Activated CD8-positive, alpha-beta memory T cell treated with anti-CD3 and anti-CD28 coated beads, Interleukin-2, amount 50 U/mL, for 24 hours (primary cell): ENCODE measurements at regions not wholly inside any gene's neighbourhood (a gene's known extent, or its start where the extent isn't known, plus 50 kb on each side); places are given as distances from the start of the nearest gene placed in this dataset.

Experiments used
- DNase-seq: peaks from one replicate; pipeline ENCODE4 v3.0.0-alpha.2; 2020; ENCODE audit errors: extremely low read depth

- DNase-seq: no peak
Measured at GRCh38 chr7:67553378-67553777, 556.7 kb downstream of the TYW1 start.

GRCh38 chr7:67554986-67555385, 558.4 kb downstream of the TYW1 start:
- DNase-seq: no peak

DNA sequence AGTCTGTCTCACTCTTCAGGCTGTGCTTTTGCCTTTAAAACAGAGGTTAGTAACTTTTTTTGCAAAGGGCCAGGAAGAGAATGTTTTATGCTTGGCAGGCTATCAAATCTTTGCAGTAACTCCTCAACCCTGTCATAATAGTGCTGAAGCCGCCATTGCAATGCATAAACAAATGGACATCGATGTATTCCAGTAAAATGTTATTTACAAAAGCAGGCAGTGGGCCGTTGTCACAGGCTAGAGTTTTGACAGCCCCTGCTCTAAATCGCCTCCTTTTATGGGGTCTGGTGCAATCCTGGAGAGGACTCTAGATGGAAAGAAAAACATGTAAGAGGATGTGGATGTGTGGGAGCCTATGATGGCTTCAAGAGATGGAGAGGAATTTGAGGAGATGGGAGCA, 568.3 kb downstream of the TYW1 start:
- DNase-seq: no peak

DNA sequence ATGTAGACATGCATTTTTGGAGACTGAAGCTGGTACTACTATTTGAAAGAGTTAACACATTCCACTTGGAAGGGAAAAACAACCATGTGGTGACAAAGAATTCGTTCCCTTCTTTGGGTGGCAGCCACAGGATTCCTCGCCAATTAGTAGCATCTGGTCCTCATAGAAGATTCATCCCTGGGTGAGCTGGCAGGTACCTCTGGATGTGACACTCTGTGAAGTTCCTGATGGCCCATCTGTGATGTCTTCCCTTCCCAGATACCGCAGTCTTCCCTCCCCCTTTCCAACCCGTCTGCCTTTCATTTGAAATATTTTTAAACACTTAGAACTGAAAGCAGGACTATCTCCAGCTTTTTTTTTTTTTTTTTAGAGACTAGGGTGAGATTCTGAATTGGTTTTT, 569.5 kb downstream of the TYW1 start:
- DNase-seq: no peak

DNA sequence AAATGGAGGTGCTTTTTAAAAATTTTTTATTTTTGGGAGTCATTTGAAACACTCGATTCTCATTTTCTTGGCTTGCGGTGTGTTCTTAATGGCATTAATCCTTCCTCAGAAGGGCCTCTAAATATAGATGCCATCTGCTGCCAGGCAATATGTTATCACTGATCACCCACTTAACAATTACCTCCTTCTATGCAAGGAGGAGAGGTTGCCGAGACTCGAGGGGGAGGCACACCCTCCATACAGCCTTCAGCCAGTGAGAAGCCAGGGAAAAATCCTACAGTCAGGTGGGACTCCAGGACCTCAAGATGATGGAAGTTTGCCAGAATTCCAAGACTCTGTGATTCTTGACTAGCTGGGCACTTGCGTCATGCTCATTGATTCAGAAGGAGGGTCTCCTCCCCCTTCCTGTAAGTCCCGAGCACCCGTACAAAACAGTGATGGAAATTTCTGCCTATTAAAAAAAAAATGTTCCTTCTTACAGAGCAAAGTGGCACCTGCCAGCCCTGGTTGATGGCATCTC, 574.5 kb downstream of the TYW1 start:
- DNase-seq: no peak

DNA sequence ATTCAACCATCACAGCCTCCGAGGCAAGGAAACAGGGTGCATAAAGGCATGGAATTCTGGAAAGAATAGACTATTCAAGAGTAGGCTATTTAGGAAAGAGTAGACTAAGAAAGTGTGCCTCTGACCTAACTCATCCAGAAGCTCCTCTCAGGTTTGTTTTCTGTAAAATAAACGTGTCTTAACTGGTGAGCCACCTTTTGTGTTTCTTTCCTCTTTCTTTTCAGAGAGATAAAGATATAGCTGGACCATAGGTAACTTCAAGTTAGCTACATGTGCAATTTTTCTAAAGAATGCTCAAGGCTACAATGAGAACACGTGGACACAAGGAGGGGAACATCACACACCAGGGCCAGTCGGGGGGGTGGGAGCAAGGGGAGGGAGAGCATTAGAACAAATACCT, 577.0 kb downstream of the TYW1 start:
- no peak for DNase-seq

- no peak for DNase-seq
Measured at GRCh38 chr7:67588631-67589030, 592.0 kb downstream of the TYW1 start.

GRCh38 chr7:67589183-67589582, 592.5 kb downstream of the TYW1 start:
- no peak for DNase-seq

- DNase-seq: no peak
Measured at GRCh38 chr7:67590649-67591048, 594.0 kb downstream of the TYW1 start.

DNA sequence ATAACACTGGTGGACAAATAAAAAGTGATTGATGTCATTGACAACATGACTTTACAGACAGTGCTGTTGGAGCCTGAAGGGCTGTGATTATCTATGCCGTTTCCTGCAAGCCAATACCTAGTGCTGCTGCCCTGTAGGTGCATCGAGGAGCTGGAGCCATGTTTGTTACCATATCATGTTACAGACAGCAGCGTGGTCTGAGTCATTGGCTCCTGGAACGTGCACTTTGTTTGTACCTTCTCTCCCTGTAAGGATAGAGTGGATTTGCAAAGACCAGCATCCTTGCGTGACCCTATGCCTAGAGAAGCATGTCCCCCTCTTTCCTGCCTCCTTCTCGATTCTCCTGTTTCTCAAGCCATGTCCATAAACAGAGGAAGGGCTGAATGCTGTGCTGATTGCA, 597.2 kb downstream of the TYW1 start:
- no peak for DNase-seq

GRCh38 chr7:67595431-67596180, 599.0 kb downstream of the TYW1 start:
- DNase-seq: no peak

GRCh38 chr7:67597161-67597560, 600.5 kb downstream of the TYW1 start:
- no peak for DNase-seq

DNA sequence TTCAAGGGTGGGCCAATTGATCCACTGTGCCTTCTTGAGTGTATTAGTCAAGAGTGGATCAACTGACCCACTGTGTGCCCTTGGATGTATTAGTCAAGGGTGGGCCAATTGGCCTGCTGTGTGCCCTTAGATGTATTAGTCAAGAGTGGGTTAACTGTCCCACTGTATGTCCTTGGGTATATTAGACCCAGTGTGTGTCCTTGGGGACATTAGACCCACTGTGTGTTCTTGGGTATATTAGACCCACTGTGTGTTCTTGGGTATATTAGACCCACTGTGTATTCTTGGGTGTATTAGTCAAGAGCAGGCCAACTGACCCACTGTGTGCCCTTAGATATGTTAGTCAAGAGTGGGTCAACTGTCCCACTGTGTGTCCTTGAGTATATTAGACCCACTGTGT, 601.8 kb downstream of the TYW1 start:
- no peak for DNase-seq

- no peak for DNase-seq
Measured at GRCh38 chr7:67599331-67600062, 602.9 kb downstream of the TYW1 start.

DNA sequence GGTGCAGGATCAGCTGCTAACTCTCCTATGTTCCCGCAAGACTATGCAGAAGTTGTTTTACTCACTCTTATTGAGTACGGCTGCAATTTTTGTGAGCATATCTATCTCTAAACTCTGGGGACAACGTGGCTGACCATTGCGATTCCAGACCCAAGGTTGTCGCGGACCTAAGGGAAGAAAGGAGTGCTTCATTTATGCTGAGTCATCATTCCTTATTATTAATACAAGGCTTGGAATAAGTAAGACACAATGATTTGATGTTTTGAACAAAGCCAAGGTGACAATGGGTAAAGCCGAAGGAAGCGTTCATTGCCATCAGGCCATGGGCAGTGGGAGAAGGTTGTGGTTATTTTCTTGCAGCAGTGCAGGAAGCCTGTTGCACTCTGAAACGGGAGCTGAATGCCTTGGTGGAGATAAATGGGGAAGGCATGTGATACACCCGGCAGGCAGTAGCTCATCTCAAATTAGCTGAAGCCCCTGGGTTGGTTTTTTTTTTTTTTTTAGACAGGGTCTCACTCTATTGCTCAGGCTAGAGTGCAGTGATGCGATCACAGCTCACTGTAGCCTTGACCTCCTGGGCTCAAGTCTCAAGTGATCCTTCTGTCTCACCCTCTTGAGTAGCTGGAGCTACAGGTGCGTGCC, 605.7 kb downstream of the TYW1 start:
- no peak for DNase-seq

DNA sequence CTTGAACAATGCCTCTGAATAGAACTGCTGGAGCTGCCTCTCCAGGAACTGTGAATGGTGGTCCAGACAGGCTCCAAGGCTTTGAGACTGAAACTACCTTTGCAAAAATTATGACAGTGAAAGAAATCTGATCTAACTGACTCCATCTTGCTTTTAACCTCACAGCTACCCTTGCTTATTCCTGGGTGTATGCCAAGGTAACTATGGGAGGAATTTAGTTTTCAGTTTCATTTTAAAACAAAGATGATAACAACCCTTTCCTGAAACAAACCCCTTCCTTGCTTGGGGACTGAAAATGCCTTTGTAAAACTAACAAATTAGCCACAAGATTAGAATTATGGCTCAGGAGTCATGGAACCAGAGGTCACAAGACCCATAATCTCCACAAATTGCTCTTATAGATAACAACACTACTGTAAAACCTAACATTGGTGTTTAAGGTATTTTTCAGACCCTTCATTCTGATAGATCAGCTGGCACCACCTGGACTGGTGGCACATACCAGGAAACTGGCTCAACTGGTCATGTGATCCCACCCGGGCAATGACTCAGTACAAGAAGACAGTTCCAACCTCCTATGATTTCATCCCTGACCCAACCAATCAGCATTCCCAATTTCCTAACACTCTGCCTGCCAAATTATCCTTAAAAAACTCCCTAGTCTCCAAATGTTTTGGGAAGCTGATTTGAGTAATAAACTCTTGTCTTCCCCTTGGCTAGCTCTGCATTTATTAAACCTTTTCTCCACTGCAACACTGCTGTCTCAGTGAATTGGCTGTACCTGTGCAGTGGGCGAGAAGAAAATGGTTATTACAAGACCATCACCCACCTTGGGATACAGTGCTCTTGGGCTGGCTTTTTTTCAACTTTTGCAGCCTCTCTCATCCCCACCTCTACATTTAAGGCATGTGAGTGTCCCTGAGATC, 608.1 kb downstream of the TYW1 start:
- DNase-seq: no peak

DNA sequence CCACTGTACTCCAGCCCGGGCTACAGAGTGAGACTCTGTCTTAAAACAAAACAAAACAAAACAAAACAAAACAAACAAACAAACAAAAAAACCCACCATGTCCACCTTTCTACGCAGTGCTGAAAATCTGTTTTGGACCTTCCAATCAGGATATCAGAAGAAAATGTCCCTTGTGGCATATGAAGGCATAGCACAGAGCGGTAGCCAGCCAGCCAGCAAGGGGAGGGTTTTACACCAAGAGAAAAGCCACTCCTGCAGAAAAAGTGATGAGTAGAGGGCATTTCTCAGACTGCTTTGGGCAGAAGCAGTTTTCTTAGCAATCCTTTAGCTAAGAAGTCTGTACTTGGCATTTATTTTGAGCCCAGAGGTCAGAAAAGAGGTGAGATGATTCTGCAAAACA, 612.2 kb downstream of the TYW1 start:
- no peak for DNase-seq

DNA sequence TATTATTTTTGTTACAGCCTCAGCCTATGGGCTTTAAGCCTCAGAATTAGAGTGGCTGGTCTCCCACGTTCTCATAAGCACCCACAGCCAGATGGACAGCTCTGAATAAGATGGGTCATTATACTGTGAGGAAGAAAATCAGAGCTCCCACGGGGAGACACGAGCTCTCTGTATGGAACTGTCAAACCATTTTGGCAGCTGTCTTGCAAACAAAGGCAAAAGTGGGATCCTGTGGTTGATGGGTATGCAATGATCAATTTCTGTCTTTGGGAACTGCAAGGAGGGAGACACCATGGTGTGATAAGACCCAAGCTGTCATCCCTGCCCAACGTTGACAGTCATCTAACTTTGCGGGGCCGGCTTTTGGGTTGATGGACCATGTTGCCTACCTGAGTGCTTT, 614.3 kb downstream of the TYW1 start:
- DNase-seq: no peak

GRCh38 chr7:67614843-67615242, 618.2 kb downstream of the TYW1 start:
- no peak for DNase-seq

DNA sequence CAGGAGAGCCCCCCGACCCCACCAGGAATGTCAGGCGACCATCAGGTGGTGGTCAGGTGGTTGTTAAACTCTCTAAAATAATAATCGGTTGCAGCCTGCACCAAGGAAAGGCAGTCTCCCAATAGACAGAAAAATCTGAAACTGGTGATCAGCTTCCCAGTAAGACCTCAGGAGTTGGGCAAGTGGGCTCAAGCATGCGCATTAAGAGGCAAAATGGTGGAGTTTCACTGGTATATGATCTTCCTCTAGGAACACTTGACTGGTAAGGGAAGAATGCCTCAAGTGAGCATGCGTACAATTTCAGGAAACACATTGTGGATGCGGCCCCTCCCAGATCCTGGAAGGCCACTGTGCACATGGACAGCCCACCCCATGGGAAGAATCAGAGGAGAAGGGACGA, 619.9 kb downstream of the TYW1 start:
- DNase-seq: no peak

DNA sequence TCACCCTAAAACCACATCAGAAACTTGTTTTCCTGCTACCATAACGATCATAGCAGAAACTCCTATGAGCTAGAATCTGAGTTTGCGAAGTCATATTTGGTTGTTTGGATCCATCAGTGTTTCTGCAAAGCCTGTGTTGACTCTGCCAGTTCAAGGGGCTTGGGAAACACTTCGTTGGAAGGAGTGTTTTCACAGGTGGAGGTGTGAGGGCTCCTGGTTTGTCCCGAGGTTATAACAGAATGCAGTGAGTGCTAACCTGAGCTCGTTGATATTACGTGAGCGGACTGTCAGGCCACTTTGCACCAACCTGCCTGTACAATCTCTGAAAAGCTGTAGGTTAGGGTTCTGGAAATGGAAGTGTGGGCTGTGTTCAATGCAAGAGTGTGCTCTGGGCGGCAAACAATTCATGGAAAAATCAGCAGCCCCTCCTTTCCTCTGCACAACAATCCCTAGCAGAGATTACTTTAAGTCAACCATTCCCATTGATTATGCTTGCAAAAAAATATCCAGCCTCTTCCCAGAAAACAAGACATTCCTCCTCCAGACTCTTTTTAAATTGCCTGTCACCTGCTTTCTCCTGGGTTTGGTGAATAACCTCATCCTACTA, 622.0 kb downstream of the TYW1 start:
- DNase-seq: no peak
